ENCODE measurements at regions not wholly inside any gene's neighbourhood (a gene's known extent, or its start where the extent isn't known, plus 50 kb on each side); places are given as distances from the start of the nearest gene placed in this dataset.
A peak's percentile ranks its signal among the peaks of the same experiment; 100 is the strongest.

GRCh38 chr10:3542185-3542611, 242.8 kb downstream of the KLF6 start:
- DNase-seq (ENCODE audit: low read depth, low spot score) = no peak
- in situ Hi-C loops (cut with HindIII; ENCODE audit: low pct_unique_long_range_greater_than_20kb, low sequenced_read_pairs) = no loop called here

GRCh38 chr10:3539696-3540383, 245.2 kb downstream of the KLF6 start:
- in situ Hi-C loops (cut with HindIII; ENCODE audit: low pct_unique_long_range_greater_than_20kb, low sequenced_read_pairs) = no loop called here
- no peak for DNase-seq (ENCODE audit: low read depth, low spot score)

- DNase-seq (ENCODE audit: low read depth, low spot score) = peak; percentile 13
- in situ Hi-C loops (cut with HindIII; ENCODE audit: low pct_unique_long_range_greater_than_20kb, low sequenced_read_pairs) = no loop called here
These were observed 246.1 kb downstream of the KLF6 start for GRCh38 chr10:3538656-3539531.

GRCh38 chr10:3538291-3538655, 246.7 kb downstream of the KLF6 start:
- DNase-seq (ENCODE audit: low read depth, low spot score) = no peak
- in situ Hi-C loops (cut with HindIII; ENCODE audit: low pct_unique_long_range_greater_than_20kb, low sequenced_read_pairs) = no loop called here

GRCh38 chr10:3537518-3537917, 247.5 kb downstream of the KLF6 start:
- in situ Hi-C loops (cut with HindIII; ENCODE audit: low pct_unique_long_range_greater_than_20kb, low sequenced_read_pairs) = no loop called here
- DNase-seq (ENCODE audit: low read depth, low spot score) = no peak

- no peak for DNase-seq (ENCODE audit: low read depth, low spot score)
These were observed 250.0 kb downstream of the KLF6 start for GRCh38 chr10:3535001-3535400.

GRCh38 chr10:3534433-3534832, 250.6 kb downstream of the KLF6 start:
- no peak for DNase-seq (ENCODE audit: low read depth, low spot score)
- in situ Hi-C loops (cut with HindIII; ENCODE audit: low pct_unique_long_range_greater_than_20kb, low sequenced_read_pairs) = no loop called here

More at GRCh38 chr10:3535001-3535400, 250.0 kb downstream of the KLF6 start:
- in situ Hi-C loops (cut with HindIII; ENCODE audit: low pct_unique_long_range_greater_than_20kb, low sequenced_read_pairs) = no loop called here

- DNase-seq (ENCODE audit: low read depth, low spot score) = no peak
- in situ Hi-C loops (cut with HindIII; ENCODE audit: low pct_unique_long_range_greater_than_20kb, low sequenced_read_pairs) = no loop called here
These were observed 251.7 kb downstream of the KLF6 start for GRCh38 chr10:3533296-3533695.

GRCh38 chr10:3532644-3533043, 252.4 kb downstream of the KLF6 start:
- DNase-seq (ENCODE audit: low read depth, low spot score) = no peak
- in situ Hi-C loops (cut with HindIII; ENCODE audit: low pct_unique_long_range_greater_than_20kb, low sequenced_read_pairs) = no loop called here

- in situ Hi-C loops (cut with HindIII; ENCODE audit: low pct_unique_long_range_greater_than_20kb, low sequenced_read_pairs) = no loop called here
- no peak for DNase-seq (ENCODE audit: low read depth, low spot score)
These were observed 253.3 kb downstream of the KLF6 start for GRCh38 chr10:3531670-3532069.

- in situ Hi-C loops (cut with HindIII; ENCODE audit: low pct_unique_long_range_greater_than_20kb, low sequenced_read_pairs) = no loop called here
These were observed 254.0 kb downstream of the KLF6 start for GRCh38 chr10:3530783-3531645.

GRCh38 chr10:3530346-3530745, 254.7 kb downstream of the KLF6 start:
- no peak for DNase-seq (ENCODE audit: low read depth, low spot score)
- in situ Hi-C loops (cut with HindIII; ENCODE audit: low pct_unique_long_range_greater_than_20kb, low sequenced_read_pairs) = no loop called here

More at GRCh38 chr10:3530783-3531645, 254.0 kb downstream of the KLF6 start:
- DNase-seq (ENCODE audit: low read depth, low spot score) = no peak

- in situ Hi-C loops (cut with HindIII; ENCODE audit: low pct_unique_long_range_greater_than_20kb, low sequenced_read_pairs) = no loop called here
- DNase-seq (ENCODE audit: low read depth, low spot score) = no peak
These were observed 255.3 kb downstream of the KLF6 start for GRCh38 chr10:3529691-3530090.

- no peak for DNase-seq (ENCODE audit: low read depth, low spot score)
- in situ Hi-C loops (cut with HindIII; ENCODE audit: low pct_unique_long_range_greater_than_20kb, low sequenced_read_pairs) = no loop called here
These were observed 256.1 kb downstream of the KLF6 start for GRCh38 chr10:3528823-3529403.

GRCh38 chr10:3528271-3528670, 256.7 kb downstream of the KLF6 start:
- in situ Hi-C loops (cut with HindIII; ENCODE audit: low pct_unique_long_range_greater_than_20kb, low sequenced_read_pairs) = no loop called here
- DNase-seq (ENCODE audit: low read depth, low spot score) = no peak

GRCh38 chr10:3527869-3528268, 257.1 kb downstream of the KLF6 start:
- in situ Hi-C loops (cut with HindIII; ENCODE audit: low pct_unique_long_range_greater_than_20kb, low sequenced_read_pairs) = no loop called here
- DNase-seq (ENCODE audit: low read depth, low spot score) = no peak

GRCh38 chr10:3526727-3527501, 258.1 kb downstream of the KLF6 start:
- in situ Hi-C loops (cut with HindIII; ENCODE audit: low pct_unique_long_range_greater_than_20kb, low sequenced_read_pairs) = no loop called here
- no peak for DNase-seq (ENCODE audit: low read depth, low spot score)
